HEK293 (cell line): ENCODE measurements at regions not wholly inside any gene's neighbourhood (a gene's known extent, or its start where the extent isn't known, plus 50 kb on each side); places are given as distances from the start of the nearest gene placed in this dataset.

Source experiments
- CTCF ChIP-seq: fragments of 450-650 bp; formaldehyde crosslinking; IDR thresholded peaks from 2 replicates; pipeline ENCODE4 v1.5.1; 2016; ENCODE audit warnings: missing biosample characterization, missing genetic modification characterization
- GLIS2 ChIP-seq: fragments of 450-650 bp; formaldehyde crosslinking; IDR thresholded peaks from 2 replicates; pipeline ENCODE4 v1.5.1; 2016; ENCODE audit warnings: missing biosample characterization, missing genetic modification characterization
- SETDB1 ChIP-seq: IDR thresholded peaks from one replicate; pipeline ENCODE4 v1.6.1; 2017; ENCODE audit warnings: mild to moderate bottlenecking, low read length, moderate library complexity, mixed read lengths; ENCODE audit not compliant: insufficient read length
- ZBTB1 ChIP-seq: fragments of 450-650 bp; formaldehyde crosslinking; IDR thresholded peaks from 2 replicates; pipeline ENCODE4 v1.5.1; 2016; ENCODE audit warnings: missing biosample characterization, missing genetic modification characterization
- ZBTB21 ChIP-seq: fragments of 450-650 bp; formaldehyde crosslinking; IDR thresholded peaks from 2 replicates; pipeline ENCODE4 v1.5.1; 2017; ENCODE audit warnings: missing biosample characterization, missing genetic modification characterization
- ZFP3 ChIP-seq: fragments of 450-650 bp; formaldehyde crosslinking; IDR thresholded peaks from 2 replicates; pipeline ENCODE4 v1.5.1; 2016; ENCODE audit warnings: low read depth, missing biosample characterization, missing genetic modification characterization
- ZNF157 ChIP-seq: fragments of 450-650 bp; formaldehyde crosslinking; IDR thresholded peaks from 2 replicates; pipeline ENCODE4 v1.5.1; 2016; ENCODE audit warnings: missing biosample characterization, missing genetic modification characterization
- ZNF558 ChIP-seq: fragments of 450-650 bp; formaldehyde crosslinking; IDR thresholded peaks from 2 replicates; pipeline ENCODE4 v1.5.1; 2016; ENCODE audit warnings: missing biosample characterization, missing genetic modification characterization
- ZNF791 ChIP-seq: fragments of 450-650 bp; formaldehyde crosslinking; IDR thresholded peaks from 2 replicates; pipeline ENCODE4 v1.5.1; 2016; ENCODE audit warnings: missing biosample characterization, missing genetic modification characterization

- TF ChIP-seq CTCF (tag by site-specific recombination) (no peak), SETDB1 (no peak), GLIS2 (tag by site-specific recombination) (no peak), ZBTB1 (no peak), ZNF558 (tag by site-specific recombination) (no peak), ZNF157 (no peak), ZFP3 (no peak), ZNF791 (tag by site-specific recombination) (no peak), ZBTB21 (no peak)
Observed at GRCh38 chr18:77361382-77361781, 111.7 kb downstream of the GALR1 start.
